Pulmonary artery endothelial cell (primary cell): ENCODE measurements at regions not wholly inside any gene's neighbourhood (a gene's known extent, or its start where the extent isn't known, plus 50 kb on each side); places are given as distances from the start of the nearest gene placed in this dataset.

Source experiments
- DNase-seq: peaks from one replicate; pipeline ENCODE4 v3.0.0-alpha.2; 2011; ENCODE audit warnings: low read depth, low spot score

DNA sequence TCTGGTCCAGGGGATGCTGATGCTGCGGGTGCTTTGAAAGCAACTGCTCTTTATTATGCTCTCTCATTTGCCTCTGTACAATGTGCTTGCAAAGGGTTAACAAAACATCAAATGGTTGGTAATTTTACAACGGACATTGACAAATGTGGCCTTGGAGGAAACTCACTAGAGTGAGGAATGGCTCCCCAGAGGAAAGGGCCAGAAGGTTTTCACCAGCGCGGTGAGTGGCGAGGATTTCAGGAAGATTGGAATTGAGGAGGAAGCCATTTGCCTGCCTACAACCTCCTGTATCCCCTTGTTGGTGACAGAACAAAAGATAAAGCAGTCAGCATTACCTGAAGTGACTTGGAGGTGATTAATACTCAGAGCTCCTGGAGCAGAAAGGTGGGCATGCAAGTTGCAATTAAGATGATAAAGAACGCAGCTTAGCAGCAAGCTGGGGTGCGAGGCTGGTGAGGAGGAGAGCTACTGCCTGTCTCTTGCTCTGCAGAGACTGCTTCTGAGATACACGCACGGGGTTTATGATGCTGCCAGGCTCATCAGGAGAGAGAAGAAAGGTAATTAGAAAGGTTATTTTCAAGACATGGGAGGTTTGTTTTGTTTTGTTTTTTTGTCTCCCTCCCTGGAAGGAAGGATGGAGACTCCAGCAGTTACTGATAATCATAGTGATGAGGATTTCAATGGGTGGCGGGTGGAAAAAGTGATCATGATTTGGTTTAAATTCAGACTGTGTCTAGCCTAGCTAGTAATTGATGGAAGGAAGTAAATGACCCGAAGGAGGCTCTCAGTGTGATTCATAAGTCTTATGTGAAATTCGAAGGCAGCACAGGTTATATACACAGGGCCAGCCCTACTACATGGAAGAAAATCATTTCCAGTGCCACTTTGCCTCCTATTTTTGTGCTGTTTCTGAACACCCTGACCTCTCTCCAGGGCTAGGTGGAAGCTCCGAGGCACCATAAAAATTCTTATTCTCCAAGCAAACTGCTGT lies 141.6 kb upstream of the DTNBP1 start:
- no peak for DNase-seq

DNA sequence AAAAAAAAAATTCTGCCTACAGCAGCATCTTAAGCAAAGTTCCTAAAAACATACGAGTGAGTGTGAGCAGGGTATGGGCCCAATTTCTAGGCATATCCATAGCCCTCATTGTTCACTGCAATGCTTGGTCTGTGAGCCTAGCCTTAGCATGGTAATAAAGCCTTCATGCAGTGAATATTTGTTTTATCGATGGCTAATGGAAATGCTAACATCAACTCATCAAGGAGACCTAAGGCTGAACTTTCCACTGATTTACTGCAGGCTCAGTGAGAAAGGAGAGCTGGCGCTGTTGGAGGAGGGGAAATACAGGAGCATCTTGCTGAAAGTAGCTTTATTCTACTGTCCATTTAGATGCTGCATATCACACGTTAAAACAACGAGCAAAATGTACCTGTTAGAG lies 139.6 kb upstream of the DTNBP1 start:
- no peak for DNase-seq

- DNase-seq: no peak
Measured at GRCh38 chr6:15801912-15802311, 139.1 kb upstream of the DTNBP1 start.

DNA sequence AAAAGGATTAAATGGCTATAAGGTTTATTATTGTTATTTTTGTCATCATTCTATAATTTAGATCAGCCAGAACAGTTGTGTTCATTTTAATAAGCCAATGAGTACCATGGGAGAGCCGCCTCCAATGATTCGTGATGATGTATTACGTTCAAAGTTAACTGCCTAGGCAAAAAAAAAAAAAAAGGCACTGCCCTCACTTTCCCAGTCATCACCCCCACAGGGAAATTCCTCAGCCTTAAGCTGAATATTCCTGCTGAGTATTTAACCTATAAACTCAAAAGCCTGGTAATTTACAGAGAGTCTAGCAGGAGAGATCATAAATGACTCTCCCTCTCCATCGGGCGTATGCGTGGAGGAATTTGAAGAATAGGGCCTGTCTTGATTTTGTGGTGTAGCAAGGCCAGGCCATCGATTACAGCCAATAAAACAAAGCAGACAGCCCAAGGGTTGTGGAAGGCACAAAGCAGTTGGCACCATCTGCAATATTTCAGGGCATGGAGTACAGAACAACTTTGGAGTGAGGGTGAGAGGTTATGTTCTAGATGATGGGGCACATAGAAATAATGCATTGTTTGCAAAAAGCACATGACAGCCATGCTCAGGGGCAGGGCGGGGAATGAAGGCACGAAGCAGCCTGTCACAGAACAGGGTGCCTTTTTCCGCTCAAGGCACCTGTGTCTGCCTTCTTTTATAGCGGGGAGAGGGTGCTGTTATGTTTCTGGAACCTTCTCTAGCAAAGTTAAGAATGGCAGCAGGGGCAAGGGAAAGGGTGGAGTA lies 138.2 kb upstream of the DTNBP1 start:
- no peak for DNase-seq

GRCh38 chr6:15798533-15799255 lies 135.9 kb upstream of the DTNBP1 start:
- DNase-seq: no peak

- no peak for DNase-seq
Measured at GRCh38 chr6:15796844-15797243, 134.0 kb upstream of the DTNBP1 start.

- no peak for DNase-seq
Measured at GRCh38 chr6:15796130-15796771, 133.4 kb upstream of the DTNBP1 start.

GRCh38 chr6:15793826-15794225 lies 131.0 kb upstream of the DTNBP1 start:
- DNase-seq: no peak

DNA sequence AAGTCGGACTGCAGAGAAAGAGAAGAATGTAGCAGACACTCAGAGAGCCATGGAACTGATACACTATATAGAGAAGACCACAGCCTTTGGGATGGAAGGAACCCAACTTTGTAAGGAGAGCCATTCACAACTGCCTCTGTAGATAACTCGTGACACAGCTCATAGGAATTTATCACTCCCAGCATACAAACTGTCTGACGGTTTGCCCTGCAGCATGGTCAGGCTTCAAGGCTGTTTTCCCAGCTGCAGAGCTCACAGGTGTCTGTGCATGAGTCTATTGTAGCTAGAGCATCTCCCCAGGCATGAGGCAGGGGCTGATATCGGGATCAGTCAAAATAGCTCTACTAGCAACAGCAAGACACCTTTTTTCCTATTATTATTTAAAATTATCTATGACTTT lies 130.5 kb upstream of the DTNBP1 start:
- no peak for DNase-seq

DNA sequence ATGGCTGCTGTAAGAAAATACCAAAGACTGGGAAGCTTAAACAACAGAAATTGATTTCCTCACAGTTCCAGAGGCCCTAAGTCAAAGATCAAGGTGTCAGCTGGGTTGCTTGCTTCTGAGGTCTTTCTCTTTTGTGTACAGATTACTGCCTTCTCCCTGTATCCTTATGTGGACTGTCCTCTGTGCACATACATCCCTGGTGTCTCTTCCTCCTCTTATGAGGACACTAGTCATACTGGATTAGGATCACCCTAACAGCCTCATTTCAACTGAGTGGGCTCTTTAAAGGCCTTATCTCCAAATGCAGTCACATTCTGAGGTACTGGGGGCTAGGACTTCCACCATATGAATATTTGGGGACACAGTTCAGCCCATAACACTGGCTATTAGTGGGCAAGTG lies 130.0 kb upstream of the DTNBP1 start:
- no peak for DNase-seq

DNA sequence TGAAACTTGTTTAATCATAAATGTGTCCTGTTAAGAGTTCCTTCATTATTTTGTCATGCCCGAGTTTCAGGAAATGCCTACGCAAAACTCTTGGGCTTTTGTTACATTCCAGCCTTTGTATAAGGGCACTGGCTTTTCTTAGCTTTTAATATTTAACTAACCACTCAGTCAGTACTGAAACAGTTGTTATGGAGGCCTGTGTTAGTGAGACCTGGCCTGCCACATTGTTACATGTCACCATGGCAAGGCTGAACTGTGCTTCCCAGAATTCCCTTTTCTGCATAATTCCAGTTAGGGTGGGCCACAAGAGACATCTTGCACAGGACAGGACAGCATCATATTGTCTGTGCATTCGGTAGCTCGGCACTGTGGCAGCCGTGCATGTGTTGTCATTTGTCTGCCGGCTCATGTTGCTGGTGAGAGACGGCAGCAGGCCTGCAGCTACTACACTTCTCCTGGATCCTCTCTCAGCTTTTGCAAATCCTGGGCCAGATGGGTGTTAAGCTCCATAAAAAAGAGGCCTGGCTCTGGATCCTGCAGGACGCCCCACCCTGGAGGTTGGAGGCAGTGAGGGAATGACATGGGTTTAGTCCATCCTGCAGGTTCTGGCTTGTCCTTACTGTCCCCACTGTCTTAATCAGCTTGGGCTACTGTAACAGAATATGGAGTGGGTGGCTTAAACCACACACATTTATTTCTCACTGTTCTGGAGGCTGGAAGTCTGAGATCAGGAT lies 128.8 kb upstream of the DTNBP1 start:
- DNase-seq: no peak

DNA sequence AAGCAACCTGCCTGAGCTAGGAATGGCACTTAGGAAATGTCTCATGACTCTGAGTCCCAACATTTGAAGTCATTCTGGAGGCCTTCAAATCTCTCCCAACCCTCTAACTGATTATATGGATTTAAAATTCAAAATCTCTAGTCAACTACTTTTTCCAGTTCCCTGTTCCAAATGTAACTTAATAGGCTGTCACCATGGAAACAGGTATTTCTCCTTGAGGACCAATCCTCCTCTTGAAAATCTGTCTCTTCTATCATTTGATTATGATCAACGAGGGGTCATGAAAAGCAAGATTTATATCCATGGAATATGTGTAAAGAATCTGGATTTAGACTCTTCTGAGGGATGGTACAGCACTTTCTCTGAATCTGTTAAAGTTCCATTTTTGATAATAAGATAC lies 127.3 kb upstream of the DTNBP1 start:
- no peak for DNase-seq

GRCh38 chr6:15786846-15787245 lies 124.0 kb upstream of the DTNBP1 start:
- DNase-seq: no peak

DNA sequence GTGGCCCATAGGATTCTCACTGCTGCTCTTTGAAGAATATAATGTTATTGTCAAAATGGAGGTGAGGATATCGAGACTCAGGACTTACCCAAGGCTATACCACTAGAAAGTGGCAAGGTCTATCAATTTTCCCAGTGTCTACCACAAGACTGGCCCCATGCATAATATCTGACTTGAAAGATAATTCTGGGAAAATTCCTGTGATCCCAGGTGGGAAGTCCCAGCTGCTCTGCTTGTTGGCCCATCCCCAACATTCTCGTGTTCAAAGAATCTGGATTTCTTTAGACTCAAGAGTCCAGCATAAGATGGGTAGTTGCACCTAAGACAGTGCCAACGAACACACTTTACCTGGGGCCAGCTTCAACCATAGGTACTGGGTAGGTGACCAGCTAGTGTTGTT lies 120.7 kb upstream of the DTNBP1 start:
- DNase-seq: no peak

DNA sequence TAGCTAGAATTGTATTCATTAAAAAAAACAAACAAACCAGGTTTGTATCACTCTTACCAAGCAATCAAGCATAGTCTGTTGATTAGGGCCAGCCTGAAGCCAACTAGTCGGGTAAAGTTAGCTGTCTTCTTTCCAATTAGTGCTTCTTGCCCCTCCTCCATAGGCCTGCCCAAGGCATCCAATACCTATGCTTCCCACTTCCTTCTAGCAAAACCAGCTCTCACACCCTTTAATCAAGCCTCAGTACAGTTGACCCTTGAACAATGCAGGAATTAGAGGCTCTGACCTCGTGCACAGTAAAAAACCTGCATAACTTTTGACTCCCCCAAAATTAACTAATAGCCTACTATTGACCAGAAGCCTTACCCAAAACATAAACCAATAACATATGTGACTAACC lies 119.1 kb upstream of the DTNBP1 start:
- DNase-seq: no peak

DNA sequence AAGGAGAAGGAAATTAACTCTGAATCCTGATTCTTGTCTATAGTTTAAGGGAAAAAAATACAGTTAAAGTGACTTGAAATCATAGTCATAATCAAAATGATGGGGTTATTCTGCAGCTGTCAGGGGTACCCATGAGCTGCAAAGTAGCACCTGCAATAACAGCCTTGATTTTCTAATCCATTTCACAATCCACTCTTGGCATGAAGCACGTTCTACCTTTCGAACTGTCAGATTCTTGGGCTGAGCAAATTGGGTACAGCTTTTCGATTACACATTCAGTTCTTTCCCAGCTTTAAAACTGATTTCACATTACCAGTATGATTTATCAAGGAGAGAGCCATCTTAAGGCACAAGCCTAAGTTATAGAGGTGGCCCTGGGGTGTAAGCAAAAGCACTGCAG lies 118.5 kb upstream of the DTNBP1 start:
- DNase-seq: no peak

DNA sequence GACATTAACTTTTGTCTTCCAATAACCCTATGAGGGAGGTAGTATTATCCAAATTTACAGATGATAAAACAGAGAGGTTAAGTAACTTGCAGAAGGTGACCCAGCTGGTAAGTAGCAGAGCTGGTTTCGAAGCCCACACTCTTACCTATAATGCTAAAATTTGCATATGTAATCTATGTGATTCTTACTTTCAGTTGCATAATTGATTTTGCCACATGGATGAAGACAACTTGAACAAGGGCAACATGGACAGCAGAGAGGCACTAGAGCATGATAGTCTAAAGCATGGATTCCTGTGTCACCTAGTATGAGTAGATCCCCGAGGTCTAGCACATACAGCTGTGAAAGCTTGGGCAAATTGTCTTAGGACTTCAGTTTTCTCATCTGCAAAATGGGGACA lies 117.6 kb upstream of the DTNBP1 start:
- no peak for DNase-seq

- no peak for DNase-seq
Measured at GRCh38 chr6:15779726-15780125, 116.9 kb upstream of the DTNBP1 start.

DNA sequence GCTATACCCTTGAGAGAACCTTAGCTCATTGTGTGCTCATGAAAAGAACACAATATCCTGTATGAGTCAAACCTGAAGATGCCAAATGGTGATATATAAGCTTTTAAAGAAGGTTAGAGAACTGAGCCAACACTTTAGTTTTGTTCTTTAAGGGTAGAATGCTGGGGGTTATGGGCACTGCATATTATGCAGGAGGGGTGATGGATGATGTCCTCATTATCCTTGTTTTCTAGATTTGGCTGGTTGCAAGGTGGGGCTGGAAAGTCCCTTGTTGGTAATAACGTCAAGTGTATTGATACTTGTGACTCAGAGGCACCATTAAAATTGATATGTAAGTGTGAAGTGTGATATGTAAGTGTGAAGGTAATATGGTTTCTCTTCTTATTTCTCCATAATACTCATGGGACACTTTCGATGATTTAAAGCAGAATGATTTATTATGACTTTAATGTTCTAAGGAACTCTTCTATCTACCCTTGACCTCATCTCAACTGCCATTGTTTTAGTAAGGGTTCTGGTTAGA lies 113.7 kb upstream of the DTNBP1 start:
- DNase-seq: no peak

DNA sequence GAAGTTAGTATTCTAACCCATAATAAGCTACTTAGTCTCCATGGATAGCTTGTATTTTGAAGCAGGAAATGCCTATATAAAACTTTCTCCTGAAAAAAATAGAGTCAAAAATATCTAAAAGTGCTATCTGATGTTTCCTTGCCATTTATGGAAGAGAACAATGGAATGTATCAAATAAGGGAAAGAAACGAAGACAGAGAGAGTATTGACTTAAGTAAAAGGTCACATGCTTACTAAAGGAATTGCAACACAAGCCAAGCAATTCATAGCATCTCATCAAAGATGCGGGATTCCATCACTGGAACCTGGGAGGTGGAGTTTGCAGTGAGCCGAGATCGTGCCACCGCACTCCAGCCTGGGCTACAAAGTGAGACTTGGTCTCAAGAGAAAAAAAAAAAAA lies 112.9 kb upstream of the DTNBP1 start:
- DNase-seq: no peak
